HEK293T (cell line): ENCODE measurements at regions not wholly inside any gene's neighbourhood (a gene's known extent, or its start where the extent isn't known, plus 50 kb on each side); places are given as distances from the start of the nearest gene placed in this dataset.

Experiments used
- CTCF ChIA-PET: fragments of 350-600 bp; formaldehyde crosslinking; extraction: SDS; loops from one replicate; lab custom pipeline; 2021; ENCODE audit warnings: antibody characterized with exemption, inconsistent platforms; lab: Yijun Ruan, JAX
- POLR2A ChIA-PET: fragments of 350-600 bp; formaldehyde crosslinking; extraction: SDS; loops from one replicate; lab custom pipeline; 2020; ENCODE audit warnings: antibody characterized with exemption, inconsistent platforms; lab: Yijun Ruan, JAX
- DNase-seq: peaks from one replicate; pipeline ENCODE4 v3.0.0; 2012; ENCODE audit warnings: mixed read lengths; ENCODE audit errors: extremely low spot score
- ARNT ChIP-seq: fragments of 450-650 bp; IDR thresholded peaks from 2 replicates; pipeline ENCODE4 v1.6.1; 2017; ENCODE audit warnings: mild to moderate bottlenecking
- BHLHE40 ChIP-seq: fragments of 450-650 bp; IDR thresholded peaks from 2 replicates; pipeline ENCODE4 v1.6.1; 2016; ENCODE audit warnings: mild to moderate bottlenecking, moderate library complexity, borderline replicate concordance
- CTBP1 ChIP-seq: fragments of 450-650 bp; IDR thresholded peaks from 2 replicates; pipeline ENCODE4 v1.6.1; 2016; ENCODE audit warnings: borderline replicate concordance
- ELF4 ChIP-seq: fragments of 450-650 bp; IDR thresholded peaks from 2 replicates; pipeline ENCODE4 v1.6.1; 2017; ENCODE audit warnings: antibody characterized with exemption
- FOXA1 ChIP-seq: fragments of 450-650 bp; IDR thresholded peaks from 2 replicates; pipeline ENCODE4 v1.6.1; 2016; ENCODE audit warnings: mild to moderate bottlenecking
- FOXK2 ChIP-seq: fragments of 450-650 bp; IDR thresholded peaks from 2 replicates; pipeline ENCODE4 v1.6.1; 2016; ENCODE audit warnings: mild to moderate bottlenecking
- FOXM1 ChIP-seq: fragments of 450-650 bp; IDR thresholded peaks from 2 replicates; pipeline ENCODE4 v1.6.1; 2017; ENCODE audit warnings: mild to moderate bottlenecking, borderline replicate concordance
- HDGF ChIP-seq: fragments of 450-650 bp; IDR thresholded peaks from 2 replicates; pipeline ENCODE4 v1.6.1; 2017; ENCODE audit warnings: antibody characterized with exemption, borderline replicate concordance
- L3MBTL2 ChIP-seq: fragments of 450-650 bp; conservative IDR thresholded peaks from 2 replicates; pipeline ENCODE4 v1.6.1; 2016; ENCODE audit warnings: mild to moderate bottlenecking
- LEF1 ChIP-seq: fragments of 450-650 bp; IDR thresholded peaks from 2 replicates; pipeline ENCODE4 v1.6.1; 2017; ENCODE audit warnings: mild to moderate bottlenecking, borderline replicate concordance
- NFRKB ChIP-seq: fragments of 450-650 bp; IDR thresholded peaks from 2 replicates; pipeline ENCODE4 v1.6.1; 2016; ENCODE audit warnings: mild to moderate bottlenecking, moderate library complexity
- SP1 ChIP-seq: fragments of 450-650 bp; IDR thresholded peaks from 2 replicates; pipeline ENCODE4 v1.6.1; 2017
- SUZ12 ChIP-seq: fragments of 450-650 bp; IDR thresholded peaks from 2 replicates; pipeline ENCODE4 v1.6.1; 2016; ENCODE audit warnings: mild to moderate bottlenecking
- TARDBP ChIP-seq: fragments of 450-650 bp; IDR thresholded peaks from 2 replicates; pipeline ENCODE4 v1.6.1; 2016
- ZNF384 ChIP-seq: fragments of 450-650 bp; IDR thresholded peaks from 2 replicates; pipeline ENCODE4 v1.6.1; 2016
- TF ChIP-seq, protein P1 (sequence below): fragments of 450-650 bp; IDR thresholded peaks from 2 replicates; pipeline ENCODE4 v1.6.1; 2016

GRCh38 chr3:187533797-187534196 is 136.4 kb downstream of the SST start:
- TF ChIP-seq L3MBTL2 = no peak
- no peak for TF ChIP-seq LEF1
- TF ChIP-seq FOXM1 = no peak
- TF ChIP-seq TARDBP = no peak
- TF ChIP-seq CTBP1 = no peak
- no peak for TF ChIP-seq FOXK2
- TF ChIP-seq ARNT = no peak
- TF ChIP-seq FOXA1 = no peak
- no peak for TF ChIP-seq BHLHE40
- no peak for TF ChIP-seq ELF4
- no peak for TF ChIP-seq SUZ12
- DNase-seq = no peak
- ChIA-PET POLR2A (no interaction called here), CTCF (no interaction called here)

DNA sequence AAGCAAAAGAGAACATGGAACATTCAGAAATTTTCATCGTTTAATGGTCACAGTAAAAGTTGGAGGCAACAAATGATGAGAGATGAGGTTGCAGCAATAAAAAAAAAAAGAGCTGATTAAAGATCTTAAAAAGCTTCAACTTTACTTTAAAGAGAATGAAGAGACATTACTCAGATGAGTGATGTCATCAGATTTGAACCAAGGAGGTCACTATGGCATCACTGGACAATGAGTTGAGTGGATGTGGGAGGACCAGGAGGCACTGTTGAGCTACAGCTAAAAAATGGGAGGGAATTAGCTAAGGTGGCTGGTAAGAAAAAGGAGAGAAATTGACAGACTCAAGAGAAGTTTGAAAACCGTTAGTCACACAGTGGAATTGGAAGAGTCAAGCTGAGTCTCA is 138.4 kb downstream of the SST start:
- no peak for TF ChIP-seq TARDBP
- TF ChIP-seq FOXA1 = no peak
- no peak for TF ChIP-seq SUZ12
- no peak for TF ChIP-seq FOXM1
- TF ChIP-seq L3MBTL2 = no peak
- TF ChIP-seq, protein P1, sequence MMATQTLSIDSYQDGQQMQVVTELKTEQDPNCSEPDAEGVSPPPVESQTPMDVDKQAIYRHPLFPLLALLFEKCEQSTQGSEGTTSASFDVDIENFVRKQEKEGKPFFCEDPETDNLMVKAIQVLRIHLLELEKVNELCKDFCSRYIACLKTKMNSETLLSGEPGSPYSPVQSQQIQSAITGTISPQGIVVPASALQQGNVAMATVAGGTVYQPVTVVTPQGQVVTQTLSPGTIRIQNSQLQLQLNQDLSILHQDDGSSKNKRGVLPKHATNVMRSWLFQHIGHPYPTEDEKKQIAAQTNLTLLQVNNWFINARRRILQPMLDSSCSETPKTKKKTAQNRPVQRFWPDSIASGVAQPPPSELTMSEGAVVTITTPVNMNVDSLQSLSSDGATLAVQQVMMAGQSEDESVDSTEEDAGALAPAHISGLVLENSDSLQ = no peak
- TF ChIP-seq BHLHE40 = no peak
- ChIA-PET POLR2A (no interaction called here), CTCF (no interaction called here)
- DNase-seq = no peak

DNA sequence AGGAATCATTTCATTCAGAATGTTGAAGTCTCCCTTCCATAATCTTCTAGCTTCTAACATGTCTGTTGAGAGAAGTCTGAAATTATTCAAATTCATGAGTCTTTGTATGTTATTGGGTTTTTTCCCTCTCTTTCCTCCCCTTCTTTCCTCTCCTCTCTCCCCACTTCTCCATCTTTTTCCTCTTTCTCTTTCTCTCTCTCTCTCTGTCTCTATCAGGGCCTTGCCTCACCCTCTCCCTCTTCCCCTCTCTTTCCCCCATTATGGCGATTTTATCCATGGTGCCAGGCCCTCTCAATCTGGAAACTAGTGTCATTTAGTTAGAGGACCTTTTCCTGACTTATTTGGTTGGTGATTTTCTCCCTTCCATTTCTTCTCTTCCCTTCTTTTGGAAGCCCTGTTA is 147.3 kb downstream of the SST start:
- POLR2A ChIA-PET = no interaction called here
- TF ChIP-seq L3MBTL2 (no peak), ARNT (no peak), SUZ12 (no peak), ELF4 (no peak), LEF1 (no peak)
- DNase-seq = no peak
- CTCF ChIA-PET = interaction anchor here (0.7 kb wide), 1 partner anchor 40 kb away, joined by 5 read pairs; no protein-coding TSS in a partner anchor

GRCh38 chr3:187522293-187522692 is 147.9 kb downstream of the SST start:
- DNase-seq = no peak
- POLR2A ChIA-PET = no interaction called here
- TF ChIP-seq ZNF384 = no peak
- TF ChIP-seq FOXK2 = no peak
- no peak for TF ChIP-seq SP1
- no peak for TF ChIP-seq ELF4
- TF ChIP-seq, protein P1 = no peak
- no peak for TF ChIP-seq LEF1
- TF ChIP-seq ARNT = no peak
- no peak for TF ChIP-seq FOXA1
- TF ChIP-seq NFRKB = no peak
- TF ChIP-seq SUZ12 = no peak
- no peak for TF ChIP-seq TARDBP
- no peak for TF ChIP-seq FOXM1
- no peak for TF ChIP-seq CTBP1
- no peak for TF ChIP-seq L3MBTL2
- TF ChIP-seq BHLHE40 = no peak
- TF ChIP-seq HDGF = no peak
- CTCF ChIA-PET = interaction anchor here (0.7 kb wide), 1 partner anchor 41 kb away, joined by 5 read pairs; no protein-coding TSS in a partner anchor

- DNase-seq = no peak
- TF ChIP-seq LEF1 = no peak
- TF ChIP-seq NFRKB = no peak
- no peak for TF ChIP-seq SP1
- no peak for TF ChIP-seq FOXK2
- TF ChIP-seq BHLHE40 = no peak
- TF ChIP-seq SUZ12 = no peak
- TF ChIP-seq L3MBTL2 = no peak
- TF ChIP-seq HDGF = no peak
- no peak for TF ChIP-seq FOXM1
- no peak for TF ChIP-seq TARDBP
- TF ChIP-seq ARNT = no peak
- TF ChIP-seq, protein P1 = no peak
- TF ChIP-seq CTBP1 = no peak
- no peak for TF ChIP-seq ELF4
- TF ChIP-seq ZNF384 = no peak
- TF ChIP-seq FOXA1 = no peak
- POLR2A ChIA-PET = no interaction called here
- CTCF ChIA-PET = no interaction called here
Observed at GRCh38 chr3:187521546-187521945, 148.6 kb downstream of the SST start.

GRCh38 chr3:187520027-187520945 is 149.9 kb downstream of the SST start:
- DNase-seq = no peak
- CTCF ChIA-PET = no interaction called here
- POLR2A ChIA-PET = no interaction called here
- TF ChIP-seq LEF1 (no peak), HDGF (no peak), NFRKB (no peak), FOXA1 (no peak), ZNF384 (no peak), ELF4 (no peak)
- TF ChIP-seq, protein P1 = no peak
